GM18511 (cell line): ENCODE measurements at regions not wholly inside any gene's neighbourhood (a gene's known extent, or its start where the extent isn't known, plus 50 kb on each side); places are given as distances from the start of the nearest gene placed in this dataset.

Experiments
- ATAC-seq: cut with Tn5 transposase; IDR thresholded peaks from one replicate; pipeline ENCODE4 v1.9.1; 2021; ENCODE audit warnings: mild to moderate bottlenecking, moderate library complexity; ENCODE audit not compliant: unreplicated experiment

- no peak for ATAC-seq
Observed at GRCh38 chr1:25026304-25026703, 96.2 kb upstream of the RUNX3 start.

GRCh38 chr1:25024615-25025350 lies 94.7 kb upstream of the RUNX3 start:
- ATAC-seq = no peak

GRCh38 chr1:25023826-25024225 lies 93.8 kb upstream of the RUNX3 start:
- no peak for ATAC-seq

GRCh38 chr1:25023190-25023578 lies 93.1 kb upstream of the RUNX3 start:
- ATAC-seq = no peak

GRCh38 chr1:25022361-25023189 lies 92.5 kb upstream of the RUNX3 start:
- peak; percentile 83 for ATAC-seq

GRCh38 chr1:25021591-25022215 lies 91.6 kb upstream of the RUNX3 start:
- no peak for ATAC-seq

GRCh38 chr1:25020851-25021590 lies 90.9 kb upstream of the RUNX3 start:
- no peak for ATAC-seq

- no peak for ATAC-seq
Observed at GRCh38 chr1:25020173-25020845, 90.2 kb upstream of the RUNX3 start.

- peak; percentile 52 for ATAC-seq
Observed at GRCh38 chr1:25019337-25020172, 89.5 kb upstream of the RUNX3 start.

GRCh38 chr1:25018943-25019336 lies 88.9 kb upstream of the RUNX3 start:
- no peak for ATAC-seq

GRCh38 chr1:25018110-25018735 lies 88.1 kb upstream of the RUNX3 start:
- ATAC-seq = no peak

GRCh38 chr1:25017436-25018109 lies 87.5 kb upstream of the RUNX3 start:
- ATAC-seq = no peak

GRCh38 chr1:25012966-25013962 lies 83.2 kb upstream of the RUNX3 start:
- no peak for ATAC-seq

GRCh38 chr1:25011943-25012638 lies 82.0 kb upstream of the RUNX3 start:
- no peak for ATAC-seq

- ATAC-seq = no peak
Observed at GRCh38 chr1:25011275-25011674, 81.2 kb upstream of the RUNX3 start.

- no peak for ATAC-seq
Observed at GRCh38 chr1:25009671-25010262, 79.7 kb upstream of the RUNX3 start.

- no peak for ATAC-seq
Observed at GRCh38 chr1:25008192-25008485, 78.1 kb upstream of the RUNX3 start.
